Brain microvascular endothelial cell (primary cell): ENCODE measurements at regions not wholly inside any gene's neighbourhood (a gene's known extent, or its start where the extent isn't known, plus 50 kb on each side); places are given as distances from the start of the nearest gene placed in this dataset.

ENCODE experiments used
- DNase-seq: peaks from one replicate; pipeline ENCODE4 v3.0.0-alpha.2; 2020
- H3K27ac ChIP-seq: fragments of 250-450 bp; sonication (Bioruptor Pico); 2 replicates; pipeline ENCODE4 v1.5.1; 2020; ENCODE audit warnings: mild to moderate bottlenecking, moderate library complexity
- H3K27me3 ChIP-seq: fragments of 250-450 bp; sonication (Bioruptor Pico); replicated peaks from 2 replicates; pipeline ENCODE4 v1.5.1; 2020; ENCODE audit warnings: mild to moderate bottlenecking
- H3K36me3 ChIP-seq: fragments of 250-450 bp; sonication (Bioruptor Pico); replicated peaks from 2 replicates; pipeline ENCODE4 v1.5.1; 2020; ENCODE audit warnings: mild to moderate bottlenecking
- H3K4me3 ChIP-seq: 2 replicates; pipeline ENCODE4 v1.5.1; 2011; ENCODE audit warnings: low read depth, mild to moderate bottlenecking, control low read depth, low read length, moderate library complexity
- CTCF ChIP-seq: IDR thresholded peaks from 2 replicates; pipeline ENCODE4 v1.5.1; 2011; ENCODE audit warnings: low read depth, mild to moderate bottlenecking, moderate library complexity, low read length, control low read depth, inconsistent platforms; ENCODE audit errors: missing control alignments
- in situ Hi-C: cut with HindIII; loops from 2 replicates; pipeline ENCODE4 v1.10.0; 2017; ENCODE audit warnings: low sequenced_read_pairs, low pct_ligation_motif_present

GRCh38 chr5:59992206-59992605, 98.7 kb upstream of the PDE4D start:
- Histone ChIP-seq H3K27ac (no peak overlapping the region), H3K4me3 (no peak overlapping the region), H3K36me3 (no peaks in the 10 kb centered on the region), H3K27me3 (no peaks in the 10 kb centered on the region)
- TF ChIP-seq CTCF = no peak
- no peak for DNase-seq
- in situ Hi-C loops = no loop called here

- in situ Hi-C loops = no loop called here
- DNase-seq = no peak
- TF ChIP-seq CTCF = no peak
- H3K36me3 ChIP-seq = no peaks in the 10 kb centered on the region
- no peaks in the 10 kb centered on the region for H3K27me3 ChIP-seq
- no peak overlapping the region for H3K4me3 ChIP-seq
- no peak overlapping the region for H3K27ac ChIP-seq
These were observed 94.9 kb upstream of the PDE4D start for GRCh38 chr5:59988396-59988795.

- no peak for TF ChIP-seq CTCF
- H3K27me3 ChIP-seq = no peaks in the 10 kb centered on the region
- no peak overlapping the region for H3K4me3 ChIP-seq
- no peak for DNase-seq
- in situ Hi-C loops = no loop called here
- H3K36me3 ChIP-seq = no peaks in the 10 kb centered on the region
- H3K27ac ChIP-seq = no peak overlapping the region
These were observed 82.8 kb upstream of the PDE4D start for GRCh38 chr5:59976342-59976741.

GRCh38 chr5:59972043-59972442, 78.5 kb upstream of the PDE4D start:
- H3K27me3 ChIP-seq = no peaks in the 10 kb centered on the region
- H3K36me3 ChIP-seq = no peaks in the 10 kb centered on the region
- no peak overlapping the region for H3K27ac ChIP-seq
- no peak overlapping the region for H3K4me3 ChIP-seq
- TF ChIP-seq CTCF = no peak
- in situ Hi-C loops = no loop called here
- no peak for DNase-seq

- no peak overlapping the region for H3K27ac ChIP-seq
- no peak for DNase-seq
- H3K4me3 ChIP-seq = no peak overlapping the region
- H3K36me3 ChIP-seq = no peaks in the 10 kb centered on the region
- in situ Hi-C loops = no loop called here
- H3K27me3 ChIP-seq = no peaks in the 10 kb centered on the region
- no peak for TF ChIP-seq CTCF
These were observed 65.8 kb upstream of the PDE4D start for GRCh38 chr5:59959330-59959729.

- Histone ChIP-seq H3K4me3 (no peak overlapping the region), H3K27ac (no peak overlapping the region), H3K27me3 (no peaks in the 10 kb centered on the region), H3K36me3 (no peaks in the 10 kb centered on the region)
- no peak for TF ChIP-seq CTCF
- in situ Hi-C loops = no loop called here
- DNase-seq = no peak
These were observed 62.7 kb upstream of the PDE4D start for GRCh38 chr5:59956130-59956783.
